ENCODE measurements at regions not wholly inside any gene's neighbourhood (a gene's known extent, or its start where the extent isn't known, plus 50 kb on each side); places are given as distances from the start of the nearest gene placed in this dataset.

GRCh38 chr2:183898641-183899040 lies 699.7 kb upstream of the ZNF804A start:
- DNase-seq (ENCODE audit: low read depth, low spot score), result no peak
- no peak for FAIRE-seq
- no peak overlapping the region for H3K4me2 ChIP-seq (ENCODE audit: control insufficient read depth, extremely low read depth, insufficient read depth, low read depth, low read length)

DNA sequence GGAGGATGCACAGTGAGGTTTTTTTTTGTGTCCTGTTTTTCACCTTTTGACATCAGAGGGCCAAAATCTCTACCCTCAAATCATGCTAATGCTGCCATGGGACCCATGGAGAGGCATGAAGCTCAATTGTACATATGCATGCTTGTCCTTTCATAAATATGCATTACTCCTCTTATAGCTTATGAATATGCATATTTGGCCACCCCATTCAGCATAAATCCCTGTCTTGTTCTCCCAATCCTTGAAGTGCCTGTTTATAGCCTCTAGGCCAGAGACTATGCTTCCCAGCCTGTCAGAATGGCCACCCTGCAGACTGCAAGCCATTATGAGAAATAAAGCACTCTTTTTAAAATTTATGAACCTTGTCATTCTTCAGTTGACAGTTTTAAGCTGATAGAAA lies 696.4 kb upstream of the ZNF804A start:
- no peaks in the 10 kb centered on the region for H3K9me1 ChIP-seq (ENCODE audit: control insufficient read depth, extremely low read depth, insufficient read depth, low read length)
- no peaks in the 10 kb centered on the region for H4K20me1 ChIP-seq (ENCODE audit: control insufficient read depth, extremely low read depth, insufficient read depth, low read length)
- H3K9me3 ChIP-seq (ENCODE audit: control insufficient read depth, low read depth, low read length), result no peaks in the 10 kb centered on the region
- H2AFZ ChIP-seq (ENCODE audit: control insufficient read depth, low read length), result no peak overlapping the region
- no peak overlapping the region for H3K4me2 ChIP-seq (ENCODE audit: control insufficient read depth, extremely low read depth, insufficient read depth, low read depth, low read length)
- no peak overlapping the region for H3K4me3 ChIP-seq (ENCODE audit: control insufficient read depth in 2 of 3, extremely low read depth in 1 of 3, insufficient read depth in 2 of 3, low read depth in 1 of 3, low read length in 3 of 3)
- dilution Hi-C loops (cut with MboI; ENCODE audit: extremely low pct_ligation_motif_present, low sequenced_read_pairs), result no loop called here
- H3K27me3 ChIP-seq (ENCODE audit: control insufficient read depth, extremely low read depth, insufficient read depth, low read length), result no peaks in the 10 kb centered on the region
- no peaks in the 10 kb centered on the region for H3K36me3 ChIP-seq (ENCODE audit: control insufficient read depth in 2 of 2, extremely low read depth in 1 of 2, insufficient read depth in 2 of 2, low read length in 2 of 2)
- H3K9ac ChIP-seq (ENCODE audit: control insufficient read depth, extremely low read depth, insufficient read depth, low read length), result no peak overlapping the region
- DNase-seq (ENCODE audit: low read depth, low spot score), result no peak
- H3K4me1 ChIP-seq (ENCODE audit: control insufficient read depth, extremely low read depth, insufficient read depth, low read length), result no peaks in the 10 kb centered on the region
- TF ChIP-seq EZH2 (IDR thresholded peaks at IDR 0.05; ENCODE audit: low read length), result no peak
- TF ChIP-seq, protein P1, sequence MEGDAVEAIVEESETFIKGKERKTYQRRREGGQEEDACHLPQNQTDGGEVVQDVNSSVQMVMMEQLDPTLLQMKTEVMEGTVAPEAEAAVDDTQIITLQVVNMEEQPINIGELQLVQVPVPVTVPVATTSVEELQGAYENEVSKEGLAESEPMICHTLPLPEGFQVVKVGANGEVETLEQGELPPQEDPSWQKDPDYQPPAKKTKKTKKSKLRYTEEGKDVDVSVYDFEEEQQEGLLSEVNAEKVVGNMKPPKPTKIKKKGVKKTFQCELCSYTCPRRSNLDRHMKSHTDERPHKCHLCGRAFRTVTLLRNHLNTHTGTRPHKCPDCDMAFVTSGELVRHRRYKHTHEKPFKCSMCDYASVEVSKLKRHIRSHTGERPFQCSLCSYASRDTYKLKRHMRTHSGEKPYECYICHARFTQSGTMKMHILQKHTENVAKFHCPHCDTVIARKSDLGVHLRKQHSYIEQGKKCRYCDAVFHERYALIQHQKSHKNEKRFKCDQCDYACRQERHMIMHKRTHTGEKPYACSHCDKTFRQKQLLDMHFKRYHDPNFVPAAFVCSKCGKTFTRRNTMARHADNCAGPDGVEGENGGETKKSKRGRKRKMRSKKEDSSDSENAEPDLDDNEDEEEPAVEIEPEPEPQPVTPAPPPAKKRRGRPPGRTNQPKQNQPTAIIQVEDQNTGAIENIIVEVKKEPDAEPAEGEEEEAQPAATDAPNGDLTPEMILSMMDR (optimal IDR thresholded peaks at IDR 0.05 in 1 of 3, IDR thresholded peaks at IDR 0.05 in 1 of 3, conservative IDR thresholded peaks at IDR 0.05 in 1 of 3; ENCODE audit: extremely low read depth in 1 of 3, insufficient read depth in 2 of 3, low read length in 3 of 3), result no peak
- H3K79me2 ChIP-seq (ENCODE audit: control insufficient read depth, insufficient read depth, low read length), result no peaks in the 10 kb centered on the region
- H3K27ac ChIP-seq (ENCODE audit: control insufficient read depth, insufficient read depth, low read length), result no peak overlapping the region
- no peak for FAIRE-seq

More at GRCh38 chr2:183898641-183899040, 699.7 kb upstream of the ZNF804A start:
- dilution Hi-C loops (cut with MboI; ENCODE audit: extremely low pct_ligation_motif_present, low sequenced_read_pairs), result no loop called here
- no peaks in the 10 kb centered on the region for H3K9me1 ChIP-seq (ENCODE audit: control insufficient read depth, extremely low read depth, insufficient read depth, low read length)
- no peak overlapping the region for H3K4me3 ChIP-seq (ENCODE audit: control insufficient read depth in 2 of 3, extremely low read depth in 1 of 3, insufficient read depth in 2 of 3, low read depth in 1 of 3, low read length in 3 of 3)
- H3K79me2 ChIP-seq (ENCODE audit: control insufficient read depth, insufficient read depth, low read length), result no peaks in the 10 kb centered on the region
- H3K9me3 ChIP-seq (ENCODE audit: control insufficient read depth, low read depth, low read length), result no peaks in the 10 kb centered on the region
- no peaks in the 10 kb centered on the region for H3K4me1 ChIP-seq (ENCODE audit: control insufficient read depth, extremely low read depth, insufficient read depth, low read length)
- H3K27ac ChIP-seq (ENCODE audit: control insufficient read depth, insufficient read depth, low read length), result no peak overlapping the region
- H3K27me3 ChIP-seq (ENCODE audit: control insufficient read depth, extremely low read depth, insufficient read depth, low read length), result no peaks in the 10 kb centered on the region
- H2AFZ ChIP-seq (ENCODE audit: control insufficient read depth, low read length), result no peak overlapping the region
- TF ChIP-seq EZH2 (IDR thresholded peaks at IDR 0.05; ENCODE audit: low read length), result no peak
- TF ChIP-seq, protein P1 (optimal IDR thresholded peaks at IDR 0.05 in 1 of 3, IDR thresholded peaks at IDR 0.05 in 1 of 3, conservative IDR thresholded peaks at IDR 0.05 in 1 of 3; ENCODE audit: extremely low read depth in 1 of 3, insufficient read depth in 2 of 3, low read length in 3 of 3), result no peak
- H3K36me3 ChIP-seq (ENCODE audit: control insufficient read depth in 2 of 2, extremely low read depth in 1 of 2, insufficient read depth in 2 of 2, low read length in 2 of 2), result no peaks in the 10 kb centered on the region
- no peak overlapping the region for H3K9ac ChIP-seq (ENCODE audit: control insufficient read depth, extremely low read depth, insufficient read depth, low read length)
- no peaks in the 10 kb centered on the region for H4K20me1 ChIP-seq (ENCODE audit: control insufficient read depth, extremely low read depth, insufficient read depth, low read length)

Measured in keratinocyte (primary cell).